ENCODE measurements at regions not wholly inside any gene's neighbourhood (a gene's known extent, or its start where the extent isn't known, plus 50 kb on each side); places are given as distances from the start of the nearest gene placed in this dataset.

DNA sequence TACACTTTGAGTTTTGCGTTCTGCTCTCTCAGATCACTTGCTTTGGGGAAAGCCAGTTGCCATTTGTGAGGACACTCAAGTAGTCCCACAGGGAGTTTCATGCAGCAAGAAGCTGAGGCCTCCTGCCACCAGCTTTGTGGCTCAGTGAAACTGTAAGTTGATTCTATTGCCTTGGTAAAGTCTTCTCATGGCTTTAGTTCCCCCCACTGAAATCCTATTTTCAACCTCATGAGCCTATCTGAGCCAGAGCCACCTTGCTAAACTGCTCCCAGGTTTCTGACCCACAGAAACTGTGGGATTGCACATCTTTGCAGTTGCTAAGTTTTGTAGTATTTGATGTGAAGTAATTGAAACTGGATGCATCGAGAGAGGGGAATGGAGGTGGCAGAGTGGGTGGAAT, 85.4 kb upstream of the TOP3B start:
- TF ChIP-seq ZBTB33 (IDR thresholded peaks at IDR 0.05), result no peak
- TF ChIP-seq CTCF (IDR thresholded peaks at IDR 0.05; ENCODE audit: low read depth, low read length, missing input control), result no peak
- TF ChIP-seq ATF3 (IDR thresholded peaks at IDR 0.05), result no peak
- TF ChIP-seq SP1 (IDR thresholded peaks at IDR 0.05), result no peak
- no peak for TF ChIP-seq HNF4A (conservative IDR thresholded peaks at IDR 0.05)
- TF ChIP-seq MAX (IDR thresholded peaks at IDR 0.05), result no peak
- TF ChIP-seq YY1 (IDR thresholded peaks at IDR 0.05), result no peak
